ENCODE measurements at regions not wholly inside any gene's neighbourhood (a gene's known extent, or its start where the extent isn't known, plus 50 kb on each side); places are given as distances from the start of the nearest gene placed in this dataset.

GRCh38 chr2:188786368-188786841, 187.8 kb upstream of the COL3A1 start (continued):
- TF ChIP-seq PBX3 (IDR thresholded peaks at IDR 0.05), result peak; percentile 75; the same call in 1 of the 2 replicates
- TF ChIP-seq FOSL2 (IDR thresholded peaks at IDR 0.05; ENCODE audit: borderline replicate concordance, low read depth), result peak; percentile 59; the same call in 1 of the 2 replicates
- TF ChIP-seq YY1 (IDR thresholded peaks at IDR 0.05; ENCODE audit: low read depth), result no peak
- TF ChIP-seq MAX (IDR thresholded peaks at IDR 0.05; ENCODE audit: low read depth), result no peak
- TF ChIP-seq RAD21 (IDR thresholded peaks at IDR 0.05; ENCODE audit: low read length), result no peak
- no peak for TF ChIP-seq CTCF (IDR thresholded peaks at IDR 0.05)

GRCh38 chr2:188787021-188787657, 187.0 kb upstream of the COL3A1 start:
- H3K9ac ChIP-seq, result peak overlapping the region; percentile 73
- H3K27ac ChIP-seq (ENCODE audit: low read depth in 2 of 2, low read length in 1 of 2), result peak overlapping the region; percentile 90 to 100
- no peaks in the 10 kb centered on the region for H3K9me2 ChIP-seq
- H4K20me1 ChIP-seq (ENCODE audit: insufficient read depth), result no peaks in the 10 kb centered on the region
- peaks cover 43% of the 10 kb centered on the region for H3F3A ChIP-seq (replicated peaks; ENCODE audit: insufficient read depth)
- peak overlapping the region; percentile 68; the same call in 1 of the 2 replicates for H2AFZ ChIP-seq (ENCODE audit: low read depth)
- 37% methylated on average over 5 of the region's 5 CpGs for WGBS (ENCODE audit: low lambda C conversion rate)
- H3K36me3 ChIP-seq (replicated peaks in 1 of 2; ENCODE audit: control insufficient read depth in 1 of 2, insufficient read depth in 2 of 2, low read length in 1 of 2), result no peaks in the 10 kb centered on the region
- H3K4me1 ChIP-seq (ENCODE audit: control insufficient read depth in 1 of 2, insufficient read depth in 2 of 2, low read depth in 1 of 2, low read length in 1 of 2), result peaks cover 12 to 33% of the 10 kb centered on the region in 2 experiments; a peak in 2 of 4 replicates
- no peak for DNase-seq
- H3K4me3 ChIP-seq (ENCODE audit: low read depth in 2 of 2, low read length in 1 of 2), result peak overlapping the region in 1 of 2 experiments; percentile 26; a peak in 3 of 4 replicates
- CTCF ChIA-PET, result interaction anchor here (1.1 kb wide), 1 partner anchor 261 kb away, joined by 3 read pairs; no protein-coding TSS in a partner anchor
- no peaks in the 10 kb centered on the region for H3K27me3 ChIP-seq (ENCODE audit: insufficient read depth)
- H3K79me2 ChIP-seq (ENCODE audit: insufficient read depth), result no peaks in the 10 kb centered on the region
- no peaks in the 10 kb centered on the region for H3K9me3 ChIP-seq
- peak overlapping the region; percentile 51 for H3K4me2 ChIP-seq
- POLR2A ChIA-PET, result no interaction called here
- TF ChIP-seq REST (IDR thresholded peaks at IDR 0.05; ENCODE audit: low read depth, low read length) (no peak), FOXM1 (IDR thresholded peaks at IDR 0.05; ENCODE audit: low read depth) (0 out of 2 replicates have a peak, but pooled peaks have one; percentile 53), NFIC (IDR thresholded peaks at IDR 0.05; ENCODE audit: borderline replicate concordance) (peak; percentile 60), TCF12 (IDR thresholded peaks at IDR 0.05) (peak; percentile 94), USF1 (IDR thresholded peaks at IDR 0.05; ENCODE audit: borderline replicate concordance, low read depth) (peak; percentile 87), MEF2A (IDR thresholded peaks at IDR 0.05; ENCODE audit: borderline replicate concordance, low read depth) (0 out of 2 replicates have a peak, but pooled peaks have one; percentile 64), JUND (IDR thresholded peaks at IDR 0.05) (peak; percentile 57; the same call in 1 of the 2 replicates), MAX (IDR thresholded peaks at IDR 0.05; ENCODE audit: low read depth) (peak; percentile 78), PBX3 (IDR thresholded peaks at IDR 0.05) (peak; percentile 84), CHD2 (IDR thresholded peaks at IDR 0.05; ENCODE audit: low read length, partially characterized antibody) (no peak), EP300 (IDR thresholded peaks at IDR 0.05; ENCODE audit: borderline replicate concordance in 1 of 2, low read depth in 1 of 2, low read length in 1 of 2) (peak; percentile 58 to 78), POLR2AphosphoS5 (IDR thresholded peaks at IDR 0.05; ENCODE audit: low read depth, low read length) (peak; percentile 59; the same call in 1 of the 2 replicates), GABPA (IDR thresholded peaks at IDR 0.05; ENCODE audit: low read depth) (no peak), TEAD4 (IDR thresholded peaks at IDR 0.05; ENCODE audit: borderline replicate concordance, insufficient read depth) (peak; percentile 75; the same call in 1 of the 2 replicates), FOSL2 (IDR thresholded peaks at IDR 0.05; ENCODE audit: borderline replicate concordance, low read depth) (peak; percentile 36; the same call in 1 of the 2 replicates)

All from SK-N-SH (cell line).